VCaP (cell line): ENCODE measurements at regions not wholly inside any gene's neighbourhood (a gene's known extent, or its start where the extent isn't known, plus 50 kb on each side); places are given as distances from the start of the nearest gene placed in this dataset.

Experiments used
- H3K27ac ChIP-seq: fragments of 450-650 bp; 2 replicates; pipeline ENCODE4 v1.5.1; 2017
- CTCF ChIP-seq: fragments of 450-650 bp; conservative IDR thresholded peaks from 2 replicates; pipeline ENCODE4 v1.5.1; 2017; ENCODE audit warnings: mild to moderate bottlenecking, moderate library complexity

- no peak for TF ChIP-seq CTCF
- no peak overlapping the region for H3K27ac ChIP-seq
Observed at GRCh38 chr18:45412577-45412976, 202.7 kb upstream of the SLC14A2 start.

GRCh38 chr18:45413180-45413836, 202.0 kb upstream of the SLC14A2 start:
- TF ChIP-seq CTCF = no peak
- no peak overlapping the region for H3K27ac ChIP-seq

- peak overlapping the region; percentile 76 for H3K27ac ChIP-seq
- TF ChIP-seq CTCF = no peak
Observed at GRCh38 chr18:45415614-45416013, 199.7 kb upstream of the SLC14A2 start.

GRCh38 chr18:45416168-45416567, 199.1 kb upstream of the SLC14A2 start:
- peak overlapping the region; percentile 76 for H3K27ac ChIP-seq
- TF ChIP-seq CTCF = no peak

GRCh38 chr18:45417392-45417791, 197.9 kb upstream of the SLC14A2 start:
- no peak for TF ChIP-seq CTCF
- H3K27ac ChIP-seq = no peak overlapping the region

GRCh38 chr18:45423659-45424058, 191.6 kb upstream of the SLC14A2 start:
- no peak for TF ChIP-seq CTCF
- H3K27ac ChIP-seq = no peak overlapping the region

- no peak for TF ChIP-seq CTCF
- H3K27ac ChIP-seq = no peak overlapping the region
Observed at GRCh38 chr18:45430041-45430440, 185.2 kb upstream of the SLC14A2 start.
